Calu3 (cell line): ENCODE measurements at regions not wholly inside any gene's neighbourhood (a gene's known extent, or its start where the extent isn't known, plus 50 kb on each side); places are given as distances from the start of the nearest gene placed in this dataset.

Experiments
- BruUV-seq: library from RNA; stranded (reverse); fragments of 400-500 nt; replicated peaks from 2 replicates; lab custom pipeline; 2021; lab: Mats Ljungman, UMichigan
- CTCF ChIA-PET: fragments of 300-600 bp; sonication (Branson Sonifier 250); formaldehyde crosslinking; loops from one replicate; lab custom pipeline; 2022; ENCODE audit warnings: antibody characterized with exemption; lab: Charles Lee
- DNase-seq: peaks from one replicate; pipeline ENCODE4 v3.0.0; 2022
- H3K27ac Mint-ChIP-seq: one replicate; pipeline ENCODE4 v1.8.0; 2022; ENCODE audit warnings: mixed read lengths; ENCODE audit not compliant: unreplicated experiment
- H3K27me3 Mint-ChIP-seq: one replicate; pipeline ENCODE4 v1.8.0; 2022; ENCODE audit warnings: mixed read lengths; ENCODE audit not compliant: unreplicated experiment
- H3K36me3 Mint-ChIP-seq: one replicate; pipeline ENCODE4 v1.8.0; 2022; ENCODE audit warnings: mild to moderate bottlenecking, moderate library complexity, mixed read lengths; ENCODE audit not compliant: insufficient read depth, unreplicated experiment
- H3K4me1 Mint-ChIP-seq: one replicate; pipeline ENCODE4 v1.8.0; 2022; ENCODE audit warnings: mild to moderate bottlenecking, low read depth, mixed read lengths; ENCODE audit not compliant: unreplicated experiment
- H3K4me3 Mint-ChIP-seq: one replicate; pipeline ENCODE4 v1.8.0; 2022; ENCODE audit warnings: mild to moderate bottlenecking, low read depth, moderate library complexity, mixed read lengths; ENCODE audit not compliant: unreplicated experiment
- H3K9me3 Mint-ChIP-seq: one replicate; pipeline ENCODE4 v1.8.0; 2022; ENCODE audit warnings: low read depth, mixed read lengths; ENCODE audit not compliant: unreplicated experiment
- intact Hi-C: fragments of 100-400 bp; cut with micrococcal nuclease; formaldehyde crosslinking; loops from one replicate; pipeline ENCODE4 v1.10.0; 2022; ENCODE audit not compliant: unreplicated experiment
- TF ChIP-seq, protein P1 (sequence below): fragments of 200-600 bp; IDR thresholded peaks from one replicate; pipeline ENCODE4 v1.8.0; 2022; ENCODE audit warnings: antibody characterized with exemption; ENCODE audit not compliant: unreplicated experiment

DNA sequence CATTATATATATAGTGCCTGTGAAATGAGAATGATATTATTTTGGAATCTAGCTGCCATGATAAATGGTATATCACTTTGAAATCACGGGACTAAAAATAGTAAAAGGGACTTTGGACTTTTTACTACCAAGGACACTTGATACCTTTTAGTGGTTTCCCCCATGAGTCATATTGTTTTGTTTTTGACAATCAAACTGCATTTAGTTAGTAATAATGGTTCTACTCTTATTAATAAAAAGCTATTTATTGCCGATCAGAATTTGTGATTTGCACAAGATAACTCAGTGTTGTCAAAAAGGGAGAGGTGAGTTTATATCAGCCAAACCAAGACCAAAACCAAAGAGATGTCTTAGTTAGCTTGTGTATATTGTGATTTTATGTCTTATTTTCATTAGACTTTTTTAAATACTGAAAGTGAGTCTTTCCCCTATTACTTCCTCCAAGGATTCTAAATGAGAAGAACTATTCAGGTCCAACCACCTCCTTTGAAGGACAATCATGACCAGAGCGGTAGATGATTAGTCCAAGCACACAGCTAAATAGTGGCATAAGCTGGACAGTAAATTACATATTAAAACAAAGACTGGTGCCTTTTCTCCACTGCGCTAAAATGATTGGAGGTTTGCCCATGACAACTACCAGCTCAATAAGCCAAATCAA, 281.7 kb upstream of the ESRRG start:
- no peaks in the 10 kb centered on the region for H3K36me3 Mint-ChIP-seq

DNA sequence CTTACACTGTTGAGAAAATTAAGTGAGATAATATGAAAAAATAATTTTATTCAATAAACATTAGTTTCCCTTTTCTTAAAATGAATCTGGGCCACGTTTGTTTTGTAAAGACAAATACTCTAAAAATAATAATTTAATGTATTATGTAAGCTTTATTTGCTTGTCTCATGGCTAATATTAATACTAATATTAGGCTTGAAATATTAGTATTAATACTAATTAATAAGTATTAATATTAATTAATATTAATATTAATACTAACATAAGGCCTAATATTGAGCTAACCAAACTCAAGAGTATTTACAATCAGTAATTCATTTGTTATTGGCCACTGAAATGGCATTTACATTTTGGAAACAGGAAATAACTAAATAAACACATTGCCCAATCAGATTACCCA, 280.1 kb upstream of the ESRRG start:
- Mint-ChIP-seq H3K4me1 (peaks cover 9% of the 10 kb centered on the region), H3K27ac (no peak overlapping the region), H3K4me3 (no peak overlapping the region), H3K36me3 (no peaks in the 10 kb centered on the region), H3K9me3 (peaks cover 2% of the 10 kb centered on the region), H3K27me3 (no peaks in the 10 kb centered on the region)
- TF ChIP-seq, protein P1, sequence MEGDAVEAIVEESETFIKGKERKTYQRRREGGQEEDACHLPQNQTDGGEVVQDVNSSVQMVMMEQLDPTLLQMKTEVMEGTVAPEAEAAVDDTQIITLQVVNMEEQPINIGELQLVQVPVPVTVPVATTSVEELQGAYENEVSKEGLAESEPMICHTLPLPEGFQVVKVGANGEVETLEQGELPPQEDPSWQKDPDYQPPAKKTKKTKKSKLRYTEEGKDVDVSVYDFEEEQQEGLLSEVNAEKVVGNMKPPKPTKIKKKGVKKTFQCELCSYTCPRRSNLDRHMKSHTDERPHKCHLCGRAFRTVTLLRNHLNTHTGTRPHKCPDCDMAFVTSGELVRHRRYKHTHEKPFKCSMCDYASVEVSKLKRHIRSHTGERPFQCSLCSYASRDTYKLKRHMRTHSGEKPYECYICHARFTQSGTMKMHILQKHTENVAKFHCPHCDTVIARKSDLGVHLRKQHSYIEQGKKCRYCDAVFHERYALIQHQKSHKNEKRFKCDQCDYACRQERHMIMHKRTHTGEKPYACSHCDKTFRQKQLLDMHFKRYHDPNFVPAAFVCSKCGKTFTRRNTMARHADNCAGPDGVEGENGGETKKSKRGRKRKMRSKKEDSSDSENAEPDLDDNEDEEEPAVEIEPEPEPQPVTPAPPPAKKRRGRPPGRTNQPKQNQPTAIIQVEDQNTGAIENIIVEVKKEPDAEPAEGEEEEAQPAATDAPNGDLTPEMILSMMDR: no peak
- intact Hi-C loops: no loop called here
- no TSS peak for BruUV-seq
- DNase-seq: no peak
- CTCF ChIA-PET: no interaction called here

More for the DNA sequence above, 281.7 kb upstream of the ESRRG start:
- Mint-ChIP-seq H3K27ac (peak overlapping the region; percentile 34), H3K4me3 (no peak overlapping the region), H3K27me3 (no peaks in the 10 kb centered on the region), H3K9me3 (peaks cover 2% of the 10 kb centered on the region), H3K4me1 (peaks cover 9% of the 10 kb centered on the region)
- no peak for DNase-seq
- intact Hi-C loops: no loop called here
- TF ChIP-seq, protein P1: no peak
- CTCF ChIA-PET: interaction anchor here (0.6 kb wide), 1 partner anchor 10 kb away, joined by 6 read pairs; no protein-coding TSS in a partner anchor
- no TSS peak for BruUV-seq

- Mint-ChIP-seq H3K4me1 (no peaks in the 10 kb centered on the region), H3K27me3 (no peaks in the 10 kb centered on the region), H3K9me3 (peaks cover 4% of the 10 kb centered on the region), H3K4me3 (no peak overlapping the region), H3K27ac (no peak overlapping the region), H3K36me3 (no peaks in the 10 kb centered on the region)
- DNase-seq: no peak
- intact Hi-C loops: no loop called here
- no TSS peak for BruUV-seq
- TF ChIP-seq, protein P1: no peak
- CTCF ChIA-PET: interaction anchor here (0.6 kb wide), 1 partner anchor 53 kb away, joined by 3 read pairs; no protein-coding TSS in a partner anchor
Measured at GRCh38 chr1:216997831-216998230, 274.6 kb upstream of the ESRRG start.

- no TSS peak for BruUV-seq
- H3K4me1 Mint-ChIP-seq: no peaks in the 10 kb centered on the region
- intact Hi-C loops: no loop called here
- no peak overlapping the region for H3K4me3 Mint-ChIP-seq
- peaks cover 6% of the 10 kb centered on the region for H3K9me3 Mint-ChIP-seq
- no peaks in the 10 kb centered on the region for H3K27me3 Mint-ChIP-seq
- CTCF ChIA-PET: interaction anchor here (0.6 kb wide), 1 partner anchor 54 kb away, joined by 3 read pairs; no protein-coding TSS in a partner anchor
- H3K27ac Mint-ChIP-seq: no peak overlapping the region
- DNase-seq: no peak
- TF ChIP-seq, protein P1: no peak
- no peaks in the 10 kb centered on the region for H3K36me3 Mint-ChIP-seq
Measured at GRCh38 chr1:216997069-216997468, 273.8 kb upstream of the ESRRG start.
